ENCODE measurements at regions not wholly inside any gene's neighbourhood (a gene's known extent, or its start where the extent isn't known, plus 50 kb on each side); places are given as distances from the start of the nearest gene placed in this dataset.
"Not testable (repeated sequence)": the region's sequence is repeated elsewhere in the genome, so short reads cannot be mapped to it uniquely, and the experiment has no call there.

DNA sequence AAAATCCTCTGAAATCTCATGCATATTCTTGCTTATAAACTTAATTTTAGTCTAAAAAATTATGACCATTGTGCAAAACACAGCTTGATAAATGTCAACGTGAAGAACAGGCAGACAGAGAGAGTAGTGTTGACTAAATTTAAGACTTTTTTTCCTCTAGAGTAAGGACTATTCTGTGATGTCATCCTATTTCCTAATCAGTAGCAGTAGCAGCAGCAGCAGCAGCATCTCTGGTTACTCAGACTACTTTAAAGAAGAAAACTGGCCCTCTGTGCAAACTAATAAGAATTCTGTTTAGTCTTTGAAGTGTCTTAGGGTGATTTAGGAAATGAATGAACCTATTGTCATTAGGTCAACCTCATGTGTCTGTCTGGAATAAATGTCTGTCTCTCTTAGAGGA, 403.0 kb downstream of the HINT1 start:
- H3K9me3 ChIP-seq: no peaks in the 10 kb centered on the region
- TF ChIP-seq POLR2AphosphoS5 (IDR thresholded peaks at IDR 0.05) (no peak), EP300 (IDR thresholded peaks at IDR 0.05) (no peak), POLR2A (IDR thresholded peaks at IDR 0.05) (no peak)
- TF ChIP-seq, protein P1, sequence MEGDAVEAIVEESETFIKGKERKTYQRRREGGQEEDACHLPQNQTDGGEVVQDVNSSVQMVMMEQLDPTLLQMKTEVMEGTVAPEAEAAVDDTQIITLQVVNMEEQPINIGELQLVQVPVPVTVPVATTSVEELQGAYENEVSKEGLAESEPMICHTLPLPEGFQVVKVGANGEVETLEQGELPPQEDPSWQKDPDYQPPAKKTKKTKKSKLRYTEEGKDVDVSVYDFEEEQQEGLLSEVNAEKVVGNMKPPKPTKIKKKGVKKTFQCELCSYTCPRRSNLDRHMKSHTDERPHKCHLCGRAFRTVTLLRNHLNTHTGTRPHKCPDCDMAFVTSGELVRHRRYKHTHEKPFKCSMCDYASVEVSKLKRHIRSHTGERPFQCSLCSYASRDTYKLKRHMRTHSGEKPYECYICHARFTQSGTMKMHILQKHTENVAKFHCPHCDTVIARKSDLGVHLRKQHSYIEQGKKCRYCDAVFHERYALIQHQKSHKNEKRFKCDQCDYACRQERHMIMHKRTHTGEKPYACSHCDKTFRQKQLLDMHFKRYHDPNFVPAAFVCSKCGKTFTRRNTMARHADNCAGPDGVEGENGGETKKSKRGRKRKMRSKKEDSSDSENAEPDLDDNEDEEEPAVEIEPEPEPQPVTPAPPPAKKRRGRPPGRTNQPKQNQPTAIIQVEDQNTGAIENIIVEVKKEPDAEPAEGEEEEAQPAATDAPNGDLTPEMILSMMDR (IDR thresholded peaks at IDR 0.05): no peak

DNA sequence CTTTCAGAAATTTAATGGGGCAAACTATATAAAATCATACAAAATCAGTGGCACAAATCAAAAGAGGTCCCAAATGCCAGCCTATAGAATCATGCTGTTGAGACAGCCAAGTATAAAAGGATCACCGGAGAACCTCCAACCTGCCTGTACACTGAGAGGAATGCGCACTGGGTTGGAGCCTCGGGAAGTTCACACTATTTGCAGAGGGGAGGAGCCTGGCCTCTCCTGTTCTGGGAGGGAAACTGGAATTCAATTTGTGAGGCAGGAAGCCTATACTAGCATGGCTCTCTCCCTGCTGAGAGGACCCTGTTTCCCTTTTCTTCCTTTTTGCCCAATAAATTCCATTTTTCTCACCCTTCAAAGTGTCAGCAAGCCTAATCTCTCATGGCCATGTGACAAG, 406.0 kb downstream of the HINT1 start:
- no peaks in the 10 kb centered on the region for H3K36me3 ChIP-seq
- no peaks in the 10 kb centered on the region for H3K4me1 ChIP-seq
- H3K9me3 ChIP-seq: no peaks in the 10 kb centered on the region
- WGBS: 64% methylated on average over 3 of the region's 3 CpGs
- H3K4me3 ChIP-seq: no peak overlapping the region
- TF ChIP-seq POLR2A (IDR thresholded peaks at IDR 0.05) (no peak), POLR2AphosphoS5 (IDR thresholded peaks at IDR 0.05) (no peak), EP300 (IDR thresholded peaks at IDR 0.05) (no peak)
- TF ChIP-seq, protein P1 (IDR thresholded peaks at IDR 0.05): no peak
- no peak overlapping the region for H3K27ac ChIP-seq
- DNase-seq (ENCODE audit: low spot score in 2 of 2): no peak
- no peaks in the 10 kb centered on the region for H3K27me3 ChIP-seq

More for the DNA sequence above, 403.0 kb downstream of the HINT1 start:
- H3K27ac ChIP-seq: no peak overlapping the region
- no peak overlapping the region for H3K4me3 ChIP-seq
- H3K36me3 ChIP-seq: no peaks in the 10 kb centered on the region
- H3K27me3 ChIP-seq: no peaks in the 10 kb centered on the region
- no peaks in the 10 kb centered on the region for H3K4me1 ChIP-seq
- DNase-seq (ENCODE audit: low spot score in 2 of 2): no peak
- WGBS: 56% methylated on average over 1 of the region's 1 CpG

DNA sequence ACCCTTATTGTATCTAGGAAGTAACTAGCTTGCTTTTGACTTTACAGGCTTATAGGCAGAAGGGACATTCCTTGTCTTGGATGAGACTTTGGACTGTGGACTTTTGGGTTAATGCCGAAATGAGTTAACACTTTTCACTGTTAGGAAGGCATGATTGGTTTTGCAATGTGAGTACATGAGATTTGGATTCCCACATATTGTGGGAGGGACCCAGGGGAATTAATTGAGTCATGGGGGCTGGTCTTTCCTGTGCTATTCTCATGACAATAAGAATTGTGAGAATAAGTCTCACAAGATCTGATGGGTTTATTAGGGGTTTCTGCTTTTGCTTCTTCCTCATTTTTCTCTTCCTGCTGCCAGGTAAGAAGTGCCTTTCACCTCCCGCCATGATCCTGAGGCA, 417.5 kb downstream of the HINT1 start:
- no peaks in the 10 kb centered on the region for H3K9me3 ChIP-seq

DNA sequence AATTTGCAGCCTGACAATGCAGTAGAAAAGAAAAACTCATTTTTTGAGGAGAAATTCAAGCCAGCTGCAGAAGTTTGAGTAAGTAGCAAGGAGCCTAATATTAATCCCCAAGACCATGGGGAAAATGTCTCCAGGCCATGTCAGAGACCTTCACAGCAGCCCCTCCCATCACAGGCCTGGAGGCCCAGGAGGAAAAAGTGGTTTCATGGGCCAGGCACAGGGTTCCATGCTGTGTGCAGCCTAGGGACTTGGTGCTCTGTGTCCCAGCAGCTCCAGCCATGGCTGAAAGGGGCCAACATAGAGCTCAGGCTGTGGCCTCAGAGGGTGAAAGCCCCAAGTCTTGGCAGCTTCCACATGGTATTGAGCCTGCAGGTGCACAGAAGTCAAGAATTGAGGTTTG, 418.4 kb downstream of the HINT1 start:
- DNase-seq (ENCODE audit: low spot score in 2 of 2); H3K4me3 ChIP-seq; H3K27me3 ChIP-seq; H3K4me1 ChIP-seq; H3K27ac ChIP-seq; H3K36me3 ChIP-seq; H3K9me3 ChIP-seq: not testable (repeated sequence)

More for the DNA sequence above, 417.5 kb downstream of the HINT1 start:
- no peak overlapping the region for H3K4me3 ChIP-seq
- DNase-seq (ENCODE audit: low spot score in 2 of 2): no peak
- no peaks in the 10 kb centered on the region for H3K36me3 ChIP-seq
- no peaks in the 10 kb centered on the region for H3K27me3 ChIP-seq
- TF ChIP-seq EP300 (IDR thresholded peaks at IDR 0.05): no peak
- TF ChIP-seq POLR2AphosphoS5 (IDR thresholded peaks at IDR 0.05): no peak
- TF ChIP-seq, protein P1 (IDR thresholded peaks at IDR 0.05): no peak
- no peak for TF ChIP-seq POLR2A (IDR thresholded peaks at IDR 0.05)
- H3K4me1 ChIP-seq: no peaks in the 10 kb centered on the region
- no peak overlapping the region for H3K27ac ChIP-seq
- 85% methylated on average over 2 of the region's 2 CpGs for WGBS

DNA sequence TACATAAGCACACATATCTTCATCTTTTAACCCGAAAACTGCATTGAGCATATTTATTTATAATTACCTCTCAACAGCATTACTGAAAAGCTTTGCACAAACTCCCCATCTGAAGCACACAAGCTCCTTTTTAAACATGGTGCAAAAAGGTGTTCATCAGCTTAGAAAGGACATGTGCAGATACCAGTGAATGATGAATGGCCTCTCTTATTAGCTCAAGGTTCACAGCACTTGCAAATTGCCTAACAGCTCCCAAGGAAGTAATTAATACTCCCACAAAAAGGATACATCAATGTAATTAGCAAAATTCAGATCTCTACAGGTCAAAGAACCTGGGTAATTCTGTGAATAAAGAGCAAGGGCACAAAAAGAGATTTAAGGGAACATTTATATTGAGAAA, 422.0 kb downstream of the HINT1 start:
- H3K9me3 ChIP-seq: peaks cover 4% of the 10 kb centered on the region
- DNase-seq (ENCODE audit: low spot score in 2 of 2): no peak
- WGBS: 94% methylated on average over 1 of the region's 1 CpG
- no peaks in the 10 kb centered on the region for H3K4me1 ChIP-seq
- H3K27ac ChIP-seq: no peak overlapping the region
- no peak overlapping the region for H3K4me3 ChIP-seq
- H3K27me3 ChIP-seq: no peaks in the 10 kb centered on the region
- no peaks in the 10 kb centered on the region for H3K36me3 ChIP-seq
- TF ChIP-seq POLR2AphosphoS5 (IDR thresholded peaks at IDR 0.05) (no peak), EP300 (IDR thresholded peaks at IDR 0.05) (no peak), POLR2A (IDR thresholded peaks at IDR 0.05) (no peak)
- TF ChIP-seq, protein P1 (IDR thresholded peaks at IDR 0.05): no peak

DNA sequence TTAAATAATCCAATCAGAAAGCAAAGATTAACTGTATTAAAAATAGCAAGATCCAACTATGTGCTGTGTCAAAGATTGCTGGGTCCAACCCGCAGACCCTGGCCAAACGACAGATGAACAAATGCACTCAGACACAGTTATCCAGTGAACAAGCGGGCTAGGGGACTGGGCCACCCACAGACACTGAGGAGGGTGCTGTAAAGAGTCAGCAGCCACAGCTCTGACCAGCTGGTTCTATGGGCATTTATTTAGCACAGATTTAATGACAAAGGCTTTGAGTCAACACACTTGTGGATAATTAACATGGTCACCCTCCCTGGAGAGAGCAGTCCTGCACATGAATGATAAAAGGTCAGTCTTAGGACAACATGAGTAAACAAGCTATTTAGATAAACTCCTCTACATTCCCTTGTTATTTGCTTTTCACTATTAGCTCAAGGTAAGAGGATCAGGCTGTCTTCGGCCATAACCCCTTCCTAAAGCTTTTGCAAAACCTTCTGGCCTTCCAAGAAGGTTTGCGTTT, 424.9 kb downstream of the HINT1 start:
- no peak for DNase-seq (ENCODE audit: low spot score in 2 of 2)
- Histone ChIP-seq H3K27ac (no peak overlapping the region), H3K4me3 (no peak overlapping the region), H3K4me1 (no peaks in the 10 kb centered on the region), H3K9me3 (peaks cover 4% of the 10 kb centered on the region), H3K36me3 (no peaks in the 10 kb centered on the region), H3K27me3 (no peaks in the 10 kb centered on the region)
- TF ChIP-seq, protein P1 (IDR thresholded peaks at IDR 0.05): no peak
- no peak for TF ChIP-seq POLR2A (IDR thresholded peaks at IDR 0.05)
- no peak for TF ChIP-seq POLR2AphosphoS5 (IDR thresholded peaks at IDR 0.05)
- no peak for TF ChIP-seq EP300 (IDR thresholded peaks at IDR 0.05)
- 95% methylated on average over 5 of the region's 5 CpGs for WGBS
